ENCODE measurements at regions not wholly inside any gene's neighbourhood (a gene's known extent, or its start where the extent isn't known, plus 50 kb on each side); places are given as distances from the start of the nearest gene placed in this dataset.
A peak's percentile ranks its signal among the peaks of the same experiment; 100 is the strongest.

- DNase-seq (ENCODE audit: low read depth) = no peak
Observed at GRCh38 chr1:82449506-82450057, 648.8 kb downstream of the ADGRL2 start.

- no peak for DNase-seq (ENCODE audit: low read depth)
Observed at GRCh38 chr1:82446955-82447354, 646.2 kb downstream of the ADGRL2 start.

GRCh38 chr1:82446236-82446635 is 645.5 kb downstream of the ADGRL2 start:
- no peak for DNase-seq (ENCODE audit: low read depth)

- no peak for DNase-seq (ENCODE audit: low read depth)
Observed at GRCh38 chr1:82445827-82446226, 645.1 kb downstream of the ADGRL2 start.

GRCh38 chr1:82445132-82445531 is 644.4 kb downstream of the ADGRL2 start:
- DNase-seq (ENCODE audit: low read depth) = no peak

- DNase-seq (ENCODE audit: low read depth) = no peak
Observed at GRCh38 chr1:82441402-82441801, 640.7 kb downstream of the ADGRL2 start.

GRCh38 chr1:82423174-82423815 is 622.6 kb downstream of the ADGRL2 start:
- no peak for DNase-seq (ENCODE audit: low read depth)

GRCh38 chr1:82421782-82422181 is 621.0 kb downstream of the ADGRL2 start:
- no peak for DNase-seq (ENCODE audit: low read depth)

GRCh38 chr1:82420584-82420983 is 619.9 kb downstream of the ADGRL2 start:
- DNase-seq (ENCODE audit: low read depth) = no peak

- no peak for DNase-seq (ENCODE audit: low read depth)
Observed at GRCh38 chr1:82411605-82412004, 610.9 kb downstream of the ADGRL2 start.

- DNase-seq (ENCODE audit: low read depth) = no peak
Observed at GRCh38 chr1:82405333-82405732, 604.6 kb downstream of the ADGRL2 start.

GRCh38 chr1:82401116-82401515 is 600.4 kb downstream of the ADGRL2 start:
- DNase-seq (ENCODE audit: low read depth) = no peak

GRCh38 chr1:82400521-82400920 is 599.8 kb downstream of the ADGRL2 start:
- no peak for DNase-seq (ENCODE audit: low read depth)

GRCh38 chr1:82399093-82399492 is 598.4 kb downstream of the ADGRL2 start:
- no peak for DNase-seq (ENCODE audit: low read depth)

- DNase-seq (ENCODE audit: low read depth) = no peak
Observed at GRCh38 chr1:82398357-82398756, 597.6 kb downstream of the ADGRL2 start.

- DNase-seq (ENCODE audit: low read depth) = no peak
Observed at GRCh38 chr1:82395440-82395839, 594.7 kb downstream of the ADGRL2 start.

GRCh38 chr1:82392946-82393345 is 592.2 kb downstream of the ADGRL2 start:
- DNase-seq (ENCODE audit: low read depth) = no peak

GRCh38 chr1:82392513-82392912 is 591.8 kb downstream of the ADGRL2 start:
- no peak for DNase-seq (ENCODE audit: low read depth)

- DNase-seq (ENCODE audit: low read depth) = no peak
Observed at GRCh38 chr1:82391712-82392111, 591.0 kb downstream of the ADGRL2 start.

- DNase-seq (ENCODE audit: low read depth) = no peak
Observed at GRCh38 chr1:82390627-82391026, 589.9 kb downstream of the ADGRL2 start.

- DNase-seq (ENCODE audit: low read depth) = peak; percentile 1
Observed at GRCh38 chr1:82388679-82389078, 587.9 kb downstream of the ADGRL2 start.

GRCh38 chr1:82387012-82387366 is 586.3 kb downstream of the ADGRL2 start:
- no peak for DNase-seq (ENCODE audit: low read depth)

- DNase-seq (ENCODE audit: low read depth) = no peak
Observed at GRCh38 chr1:82386365-82387011, 585.8 kb downstream of the ADGRL2 start.

- no peak for DNase-seq (ENCODE audit: low read depth)
Observed at GRCh38 chr1:82384776-82385175, 584.0 kb downstream of the ADGRL2 start.

All from RPMI7951 (cell line).